H1 (cell line): ENCODE measurements at regions not wholly inside any gene's neighbourhood (a gene's known extent, or its start where the extent isn't known, plus 50 kb on each side); places are given as distances from the start of the nearest gene placed in this dataset.

Experiments used
- BCL11A ChIP-seq, 2 experiments: IDR thresholded peaks; one replicate each; pipeline ENCODE4 v1.6.1; 2011; ENCODE audit warnings: low read depth in 2 of 2, low read length in 2 of 2, mild to moderate bottlenecking in 2 of 2
- CEBPB ChIP-seq: IDR thresholded peaks from 2 replicates; pipeline ENCODE4 v1.6.1; 2012; ENCODE audit warnings: low read depth, low read length
- EP300 ChIP-seq, 2 experiments: IDR thresholded peaks; 1 replicate in 1 of 2; 2 replicates in 1 of 2; pipeline ENCODE4 v1.6.1; 2011 to 2012; ENCODE audit warnings: low read depth in 2 of 2, low read length in 2 of 2, mild to moderate bottlenecking in 2 of 2, borderline replicate concordance in 1 of 2, inconsistent platforms in 1 of 2, moderate library complexity in 1 of 2
- HDAC6 ChIP-seq: IDR thresholded peaks from one replicate; pipeline ENCODE4 v1.7.1; 2012; ENCODE audit warnings: low read depth, mild to moderate bottlenecking, inconsistent platforms, low read length, moderate library complexity
- PHF8 ChIP-seq: fragments of 200-600 bp; sonication (generic); conservative IDR thresholded peaks from 2 replicates; pipeline ENCODE4 v1.7.1; 2012; ENCODE audit warnings: low read depth, mild to moderate bottlenecking, inconsistent platforms, low read length, moderate library complexity
- POLR2A ChIP-seq, 2 experiments: IDR thresholded peaks; 1 replicate in 1 of 2; 2 replicates in 1 of 2; pipeline ENCODE4 v1.6.1; 2011; ENCODE audit warnings: low read depth in 2 of 2, low read length in 2 of 2, mild to moderate bottlenecking in 2 of 2; ENCODE audit errors: control extremely low read depth in 1 of 2
- POU5F1 ChIP-seq: IDR thresholded peaks from 2 replicates; pipeline ENCODE4 v1.6.1; 2011; ENCODE audit warnings: low read depth, mild to moderate bottlenecking, low read length, moderate library complexity
- RBBP5 ChIP-seq: IDR thresholded peaks from 2 replicates; pipeline ENCODE4 v1.7.1; 2012; ENCODE audit warnings: low read depth, mild to moderate bottlenecking, inconsistent platforms, low read length, moderate library complexity, borderline replicate concordance
- SP1 ChIP-seq: IDR thresholded peaks from 2 replicates; pipeline ENCODE4 v1.6.1; 2011; ENCODE audit warnings: low read depth, low read length
- SP4 ChIP-seq: IDR thresholded peaks from 2 replicates; pipeline ENCODE4 v1.6.1; 2012; ENCODE audit warnings: low read length, inconsistent platforms
- SRF ChIP-seq: IDR thresholded peaks from 2 replicates; pipeline ENCODE4 v1.6.1; 2011; ENCODE audit warnings: mild to moderate bottlenecking, low read depth, low read length, moderate library complexity
- TAF1 ChIP-seq: IDR thresholded peaks from 2 replicates; pipeline ENCODE4 v1.6.1; 2011; ENCODE audit warnings: mild to moderate bottlenecking, low read depth, low read length
- ZNF274 ChIP-seq: IDR thresholded peaks from 2 replicates; pipeline ENCODE4 v1.7.0; 2012; ENCODE audit warnings: low read length, borderline replicate concordance; ENCODE audit errors: extremely low read depth
- TF ChIP-seq, protein P1 (sequence below): fragments of 300-600 bp; sonication (generic); IDR thresholded peaks from 2 replicates; pipeline ENCODE4 v1.7.1; 2012; ENCODE audit warnings: low read length, moderate library complexity, mild to moderate bottlenecking, inconsistent platforms; ENCODE audit not compliant: insufficient replicate concordance

- TF ChIP-seq, protein P1, sequence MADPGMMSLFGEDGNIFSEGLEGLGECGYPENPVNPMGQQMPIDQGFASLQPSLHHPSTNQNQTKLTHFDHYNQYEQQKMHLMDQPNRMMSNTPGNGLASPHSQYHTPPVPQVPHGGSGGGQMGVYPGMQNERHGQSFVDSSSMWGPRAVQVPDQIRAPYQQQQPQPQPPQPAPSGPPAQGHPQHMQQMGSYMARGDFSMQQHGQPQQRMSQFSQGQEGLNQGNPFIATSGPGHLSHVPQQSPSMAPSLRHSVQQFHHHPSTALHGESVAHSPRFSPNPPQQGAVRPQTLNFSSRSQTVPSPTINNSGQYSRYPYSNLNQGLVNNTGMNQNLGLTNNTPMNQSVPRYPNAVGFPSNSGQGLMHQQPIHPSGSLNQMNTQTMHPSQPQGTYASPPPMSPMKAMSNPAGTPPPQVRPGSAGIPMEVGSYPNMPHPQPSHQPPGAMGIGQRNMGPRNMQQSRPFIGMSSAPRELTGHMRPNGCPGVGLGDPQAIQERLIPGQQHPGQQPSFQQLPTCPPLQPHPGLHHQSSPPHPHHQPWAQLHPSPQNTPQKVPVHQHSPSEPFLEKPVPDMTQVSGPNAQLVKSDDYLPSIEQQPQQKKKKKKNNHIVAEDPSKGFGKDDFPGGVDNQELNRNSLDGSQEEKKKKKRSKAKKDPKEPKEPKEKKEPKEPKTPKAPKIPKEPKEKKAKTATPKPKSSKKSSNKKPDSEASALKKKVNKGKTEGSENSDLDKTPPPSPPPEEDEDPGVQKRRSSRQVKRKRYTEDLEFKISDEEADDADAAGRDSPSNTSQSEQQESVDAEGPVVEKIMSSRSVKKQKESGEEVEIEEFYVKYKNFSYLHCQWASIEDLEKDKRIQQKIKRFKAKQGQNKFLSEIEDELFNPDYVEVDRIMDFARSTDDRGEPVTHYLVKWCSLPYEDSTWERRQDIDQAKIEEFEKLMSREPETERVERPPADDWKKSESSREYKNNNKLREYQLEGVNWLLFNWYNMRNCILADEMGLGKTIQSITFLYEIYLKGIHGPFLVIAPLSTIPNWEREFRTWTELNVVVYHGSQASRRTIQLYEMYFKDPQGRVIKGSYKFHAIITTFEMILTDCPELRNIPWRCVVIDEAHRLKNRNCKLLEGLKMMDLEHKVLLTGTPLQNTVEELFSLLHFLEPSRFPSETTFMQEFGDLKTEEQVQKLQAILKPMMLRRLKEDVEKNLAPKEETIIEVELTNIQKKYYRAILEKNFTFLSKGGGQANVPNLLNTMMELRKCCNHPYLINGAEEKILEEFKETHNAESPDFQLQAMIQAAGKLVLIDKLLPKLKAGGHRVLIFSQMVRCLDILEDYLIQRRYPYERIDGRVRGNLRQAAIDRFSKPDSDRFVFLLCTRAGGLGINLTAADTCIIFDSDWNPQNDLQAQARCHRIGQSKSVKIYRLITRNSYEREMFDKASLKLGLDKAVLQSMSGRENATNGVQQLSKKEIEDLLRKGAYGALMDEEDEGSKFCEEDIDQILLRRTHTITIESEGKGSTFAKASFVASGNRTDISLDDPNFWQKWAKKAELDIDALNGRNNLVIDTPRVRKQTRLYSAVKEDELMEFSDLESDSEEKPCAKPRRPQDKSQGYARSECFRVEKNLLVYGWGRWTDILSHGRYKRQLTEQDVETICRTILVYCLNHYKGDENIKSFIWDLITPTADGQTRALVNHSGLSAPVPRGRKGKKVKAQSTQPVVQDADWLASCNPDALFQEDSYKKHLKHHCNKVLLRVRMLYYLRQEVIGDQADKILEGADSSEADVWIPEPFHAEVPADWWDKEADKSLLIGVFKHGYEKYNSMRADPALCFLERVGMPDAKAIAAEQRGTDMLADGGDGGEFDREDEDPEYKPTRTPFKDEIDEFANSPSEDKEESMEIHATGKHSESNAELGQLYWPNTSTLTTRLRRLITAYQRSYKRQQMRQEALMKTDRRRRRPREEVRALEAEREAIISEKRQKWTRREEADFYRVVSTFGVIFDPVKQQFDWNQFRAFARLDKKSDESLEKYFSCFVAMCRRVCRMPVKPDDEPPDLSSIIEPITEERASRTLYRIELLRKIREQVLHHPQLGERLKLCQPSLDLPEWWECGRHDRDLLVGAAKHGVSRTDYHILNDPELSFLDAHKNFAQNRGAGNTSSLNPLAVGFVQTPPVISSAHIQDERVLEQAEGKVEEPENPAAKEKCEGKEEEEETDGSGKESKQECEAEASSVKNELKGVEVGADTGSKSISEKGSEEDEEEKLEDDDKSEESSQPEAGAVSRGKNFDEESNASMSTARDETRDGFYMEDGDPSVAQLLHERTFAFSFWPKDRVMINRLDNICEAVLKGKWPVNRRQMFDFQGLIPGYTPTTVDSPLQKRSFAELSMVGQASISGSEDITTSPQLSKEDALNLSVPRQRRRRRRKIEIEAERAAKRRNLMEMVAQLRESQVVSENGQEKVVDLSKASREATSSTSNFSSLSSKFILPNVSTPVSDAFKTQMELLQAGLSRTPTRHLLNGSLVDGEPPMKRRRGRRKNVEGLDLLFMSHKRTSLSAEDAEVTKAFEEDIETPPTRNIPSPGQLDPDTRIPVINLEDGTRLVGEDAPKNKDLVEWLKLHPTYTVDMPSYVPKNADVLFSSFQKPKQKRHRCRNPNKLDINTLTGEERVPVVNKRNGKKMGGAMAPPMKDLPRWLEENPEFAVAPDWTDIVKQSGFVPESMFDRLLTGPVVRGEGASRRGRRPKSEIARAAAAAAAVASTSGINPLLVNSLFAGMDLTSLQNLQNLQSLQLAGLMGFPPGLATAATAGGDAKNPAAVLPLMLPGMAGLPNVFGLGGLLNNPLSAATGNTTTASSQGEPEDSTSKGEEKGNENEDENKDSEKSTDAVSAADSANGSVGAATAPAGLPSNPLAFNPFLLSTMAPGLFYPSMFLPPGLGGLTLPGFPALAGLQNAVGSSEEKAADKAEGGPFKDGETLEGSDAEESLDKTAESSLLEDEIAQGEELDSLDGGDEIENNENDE, result no peak
- no peak for TF ChIP-seq BCL11A (IDR thresholded peaks at IDR 0.05; ENCODE audit: low read depth in 2 of 2, low read length in 2 of 2)
- no peak for TF ChIP-seq TAF1
- TF ChIP-seq POLR2A (IDR thresholded peaks at IDR 0.05; ENCODE audit: control extremely low read depth in 1 of 2, low read depth in 2 of 2, low read length in 2 of 2), result no peak
- no peak for TF ChIP-seq HDAC6
- TF ChIP-seq SRF, result no peak
- no peak for TF ChIP-seq POU5F1
- no peak for TF ChIP-seq RBBP5
- TF ChIP-seq EP300 (IDR thresholded peaks at IDR 0.05; ENCODE audit: borderline replicate concordance in 1 of 2, low read depth in 2 of 2, low read length in 2 of 2), result no peak
- no peak for TF ChIP-seq ZNF274
- no peak for TF ChIP-seq SP4
- no peak for TF ChIP-seq CEBPB
- no peak for TF ChIP-seq SP1
- TF ChIP-seq PHF8, result no peak
Measured at GRCh38 chr13:107764046-107764445, 451.3 kb downstream of the LIG4 start (continued).
